ENCODE measurements at regions not wholly inside any gene's neighbourhood (a gene's known extent, or its start where the extent isn't known, plus 50 kb on each side); places are given as distances from the start of the nearest gene placed in this dataset.
"Not testable (repeated sequence)": the region's sequence is repeated elsewhere in the genome, so short reads cannot be mapped to it uniquely, and the experiment has no call there.

GRCh38 chr17:13416748-13417363 is 184.9 kb downstream of the HS3ST3A1 start:
- no peak for TF ChIP-seq POLR2A (IDR thresholded peaks at IDR 0.05; ENCODE audit: low read depth, low read length)
- FAIRE-seq (no peak), DNase-seq (ENCODE audit: insufficient read length, low spot score) (no peak)

DNA sequence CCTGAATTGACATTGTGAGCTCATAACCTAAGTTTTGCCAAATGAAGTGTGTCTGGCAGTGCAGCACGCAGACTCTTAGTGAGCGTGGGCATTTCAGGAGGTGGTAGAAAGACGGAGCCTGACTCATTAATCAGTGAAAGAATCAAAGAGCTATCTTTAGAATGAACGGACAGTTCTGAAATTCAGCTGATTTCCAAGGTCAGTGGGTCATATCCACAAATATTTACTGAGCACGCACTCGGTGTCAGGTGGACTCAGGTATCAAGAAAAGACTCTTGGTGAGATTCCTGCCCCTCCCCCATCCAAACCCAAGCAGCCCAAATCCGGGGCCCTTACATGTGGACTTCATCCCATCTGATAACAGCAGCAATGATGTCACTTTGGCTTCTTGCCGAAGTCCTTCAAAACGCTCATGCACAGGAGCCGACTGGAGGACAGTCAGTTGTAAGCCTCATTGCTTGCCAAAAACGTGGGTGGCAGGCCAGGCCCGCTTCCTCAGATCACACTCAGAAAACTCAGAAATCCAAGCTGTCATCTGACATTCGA is 185.8 kb downstream of the HS3ST3A1 start:
- no peak for FAIRE-seq
- no peak for TF ChIP-seq POLR2A (IDR thresholded peaks at IDR 0.05; ENCODE audit: low read depth, low read length)
- DNase-seq (ENCODE audit: insufficient read length, low spot score) = peak; percentile 19

DNA sequence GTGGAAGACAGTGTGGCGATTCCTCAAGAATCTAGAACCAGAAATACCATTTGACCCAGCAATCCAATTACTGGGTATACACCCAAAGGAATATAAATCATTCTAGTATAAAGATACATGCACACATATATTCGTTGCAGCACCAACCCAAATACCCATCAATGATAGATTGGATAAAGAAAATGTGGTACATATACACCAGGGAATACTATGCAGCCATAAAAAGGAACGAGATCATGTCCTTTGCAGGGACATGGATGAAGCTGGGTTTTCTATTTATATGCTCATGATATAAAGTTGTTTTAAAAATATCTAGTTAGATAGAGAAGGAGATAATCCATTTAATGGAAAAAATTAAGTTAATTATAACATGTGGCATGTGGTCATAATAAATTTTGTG is 186.5 kb downstream of the HS3ST3A1 start:
- DNase-seq (ENCODE audit: insufficient read length, low spot score); FAIRE-seq: not testable (repeated sequence)

DNA sequence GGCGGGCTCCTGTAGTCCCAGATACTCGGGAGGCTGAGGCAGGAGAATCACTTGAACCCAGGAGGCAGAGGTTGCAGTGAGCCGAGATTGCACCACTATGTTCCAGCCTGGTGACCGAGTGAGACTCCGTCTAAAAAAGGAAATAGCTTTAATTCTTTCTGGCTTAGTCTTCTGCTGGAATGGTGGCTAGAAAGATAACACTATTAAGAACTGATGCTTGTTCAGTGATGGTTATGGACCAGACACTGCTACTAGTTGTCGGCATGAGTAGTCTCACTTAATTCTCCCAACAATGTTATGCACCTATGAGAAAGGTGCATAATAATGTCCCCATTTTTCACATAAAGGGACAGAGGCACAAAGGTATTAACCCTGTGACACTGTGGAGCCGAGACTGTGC is 188.7 kb downstream of the HS3ST3A1 start:
- FAIRE-seq (no peak), DNase-seq (ENCODE audit: insufficient read length, low spot score) (no peak)
- TF ChIP-seq POLR2A (IDR thresholded peaks at IDR 0.05; ENCODE audit: low read depth, low read length) = no peak

DNA sequence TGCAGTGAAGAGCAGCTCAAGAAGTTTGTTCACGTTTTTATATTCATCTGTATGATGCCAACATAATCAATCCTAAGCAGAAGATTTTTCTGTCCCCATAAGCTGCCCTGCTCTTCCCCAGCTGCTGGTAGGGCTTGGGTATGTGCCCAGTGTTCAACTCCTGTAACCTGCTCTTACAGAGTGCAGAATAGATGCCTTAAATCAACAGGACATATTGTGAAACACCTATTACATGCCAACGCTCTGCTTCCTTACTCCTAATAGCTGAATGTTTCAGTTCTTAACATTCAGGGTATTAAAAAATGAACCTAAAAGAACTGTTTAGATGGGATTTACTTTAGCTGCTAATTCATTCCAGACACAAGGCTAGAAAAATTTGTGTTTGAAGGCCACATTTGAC is 190.9 kb downstream of the HS3ST3A1 start:
- FAIRE-seq (no peak), DNase-seq (ENCODE audit: insufficient read length, low spot score) (no peak)
- TF ChIP-seq POLR2A (IDR thresholded peaks at IDR 0.05; ENCODE audit: low read depth, low read length) = no peak

- DNase-seq (ENCODE audit: insufficient read length, low spot score) = no peak
- no peak for TF ChIP-seq POLR2A (IDR thresholded peaks at IDR 0.05; ENCODE audit: low read depth, low read length)
- FAIRE-seq = no peak
Measured at GRCh38 chr17:13410214-13410613, 191.5 kb downstream of the HS3ST3A1 start.

DNA sequence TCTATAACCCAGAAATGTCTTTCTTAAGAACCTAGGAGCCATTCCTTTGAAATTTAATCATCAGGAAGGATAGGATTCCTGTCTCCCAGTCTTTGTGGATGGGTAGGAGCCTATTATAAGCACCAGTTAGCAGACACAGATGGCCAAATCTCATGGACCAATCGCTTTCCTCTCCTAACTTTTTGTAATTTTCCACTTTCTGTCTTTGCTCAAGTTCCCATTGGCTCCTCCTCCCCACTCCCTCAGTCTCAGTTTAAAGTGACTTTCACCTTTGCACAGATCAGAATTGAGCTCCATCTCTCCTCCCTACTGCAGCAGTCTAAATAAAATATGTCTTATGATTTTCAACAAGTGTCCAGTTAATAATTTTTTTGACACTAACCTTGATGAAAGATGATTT is 192.3 kb downstream of the HS3ST3A1 start:
- DNase-seq (ENCODE audit: insufficient read length, low spot score) (no peak), FAIRE-seq (no peak)
- no peak for TF ChIP-seq POLR2A (IDR thresholded peaks at IDR 0.05; ENCODE audit: low read depth, low read length)

DNA sequence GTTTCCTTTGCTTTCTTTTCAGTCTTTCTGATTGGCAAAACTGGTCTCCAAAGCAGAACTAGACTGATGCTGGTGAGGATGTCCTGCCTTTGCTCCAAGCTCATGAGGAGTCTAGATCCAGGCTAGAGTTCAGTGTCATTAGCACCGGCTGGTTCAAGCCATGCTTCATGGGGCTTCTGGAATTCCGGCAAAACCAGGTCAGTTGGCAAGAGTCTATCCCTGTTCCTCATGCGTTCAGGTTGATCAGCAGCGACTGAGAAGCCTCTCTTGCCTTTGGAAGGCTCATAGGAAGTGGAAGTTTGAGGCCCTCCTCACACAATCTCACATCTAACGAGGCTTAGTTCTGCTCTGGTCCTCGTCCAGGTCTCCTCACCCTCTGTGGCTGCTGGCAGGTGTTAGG is 194.3 kb downstream of the HS3ST3A1 start:
- no peak for TF ChIP-seq POLR2A (IDR thresholded peaks at IDR 0.05; ENCODE audit: low read depth, low read length)
- DNase-seq (ENCODE audit: insufficient read length, low spot score) = no peak
- no peak for FAIRE-seq

DNA sequence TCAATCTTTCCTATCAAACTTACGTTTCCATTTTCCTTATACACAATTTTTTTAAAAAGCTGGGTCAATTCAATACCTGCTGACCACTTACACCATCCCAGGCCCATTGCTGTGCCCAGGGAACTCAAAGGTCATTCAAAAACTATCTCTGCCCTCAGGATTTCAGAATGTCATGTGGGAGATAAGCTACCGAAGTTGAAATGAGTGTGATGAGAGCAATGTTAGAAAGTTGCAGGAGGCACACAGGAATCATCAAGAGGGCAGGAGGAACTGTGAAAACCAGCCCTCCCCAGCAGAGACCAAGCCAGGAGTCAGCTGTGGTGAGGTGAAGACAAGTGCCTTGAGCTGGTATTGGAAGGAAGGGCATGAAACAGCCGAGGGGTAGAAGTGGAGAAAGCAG is 195.9 kb downstream of the HS3ST3A1 start:
- FAIRE-seq (no peak), DNase-seq (ENCODE audit: insufficient read length, low spot score) (no peak)
- TF ChIP-seq POLR2A (IDR thresholded peaks at IDR 0.05; ENCODE audit: low read depth, low read length) = no peak

- TF ChIP-seq POLR2A (IDR thresholded peaks at IDR 0.05; ENCODE audit: low read depth, low read length) = no peak
- FAIRE-seq = no peak
- no peak for DNase-seq (ENCODE audit: insufficient read length, low spot score)
Measured at GRCh38 chr17:13405080-13405479, 196.6 kb downstream of the HS3ST3A1 start.

DNA sequence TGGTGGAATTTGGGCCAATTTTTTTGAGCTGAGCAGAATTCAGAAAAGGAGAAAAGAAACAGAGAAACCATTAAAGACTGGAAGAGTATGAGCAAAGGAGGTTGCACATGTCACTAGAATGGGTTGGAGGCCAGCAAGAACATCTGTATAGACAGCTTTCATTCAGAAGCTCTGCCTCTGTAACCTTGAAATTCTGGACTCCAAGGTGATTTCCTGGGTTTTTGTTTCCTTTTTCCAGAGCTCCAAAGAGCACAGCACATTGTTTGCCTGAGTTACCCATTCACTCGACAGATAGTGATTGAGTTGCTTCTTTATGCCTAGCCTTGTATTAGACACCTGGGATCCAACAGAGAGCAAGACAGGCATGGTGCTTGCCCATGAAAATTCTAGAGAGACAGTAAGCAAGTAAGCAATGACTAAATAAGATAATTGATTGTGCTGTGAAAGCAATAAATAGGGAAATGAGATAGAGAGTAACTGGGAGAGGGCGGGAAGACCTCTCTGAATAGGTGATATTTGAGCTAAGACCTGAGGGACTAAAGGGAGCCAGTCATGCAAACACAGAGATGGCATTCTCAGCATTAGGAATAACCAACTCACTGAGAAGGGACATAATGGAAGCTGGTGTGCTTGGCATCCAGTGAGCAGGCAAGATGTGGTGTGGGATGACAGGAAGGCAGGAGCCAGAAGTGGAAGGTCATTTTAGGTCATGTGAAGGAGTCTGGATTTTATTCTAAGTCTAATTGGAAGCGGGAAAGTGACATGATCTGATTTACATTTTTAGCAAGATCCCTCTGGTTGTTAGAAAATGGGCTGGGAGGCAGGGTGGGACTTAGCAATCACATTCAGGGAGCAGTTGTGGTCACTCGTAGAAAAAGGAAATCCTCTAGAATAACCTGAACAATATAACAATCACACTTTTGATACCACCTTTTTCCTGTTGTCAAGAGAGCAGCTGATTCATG is 197.5 kb downstream of the HS3ST3A1 start:
- FAIRE-seq (no peak), DNase-seq (ENCODE audit: insufficient read length, low spot score) (no peak)
- no peak for TF ChIP-seq POLR2A (IDR thresholded peaks at IDR 0.05; ENCODE audit: low read depth, low read length)

GRCh38 chr17:13400491-13400890 is 201.2 kb downstream of the HS3ST3A1 start:
- no peak for DNase-seq (ENCODE audit: insufficient read length, low spot score)
- FAIRE-seq = no peak
- no peak for TF ChIP-seq POLR2A (IDR thresholded peaks at IDR 0.05; ENCODE audit: low read depth, low read length)

DNA sequence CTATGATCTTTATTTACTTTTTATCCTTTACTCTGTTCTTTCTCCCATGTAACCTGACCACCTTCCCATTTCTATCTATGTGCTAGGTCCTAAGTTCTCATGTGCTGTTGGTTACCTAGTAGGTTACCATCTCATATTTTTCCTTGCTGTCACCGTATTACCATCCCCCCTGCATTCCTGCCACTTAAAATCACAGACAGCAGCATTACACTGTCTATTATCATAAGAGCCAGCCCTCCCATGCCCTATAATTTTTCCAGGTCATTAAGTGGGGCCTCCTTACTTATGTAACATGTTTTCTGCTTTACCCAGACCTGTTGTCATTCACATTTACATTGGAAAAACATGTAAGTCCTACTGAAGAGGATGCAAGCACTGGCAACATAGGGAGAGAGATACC is 202.9 kb downstream of the HS3ST3A1 start:
- no peak for TF ChIP-seq POLR2A (IDR thresholded peaks at IDR 0.05; ENCODE audit: low read depth, low read length)
- DNase-seq (ENCODE audit: insufficient read length, low spot score) (no peak), FAIRE-seq (no peak)

DNA sequence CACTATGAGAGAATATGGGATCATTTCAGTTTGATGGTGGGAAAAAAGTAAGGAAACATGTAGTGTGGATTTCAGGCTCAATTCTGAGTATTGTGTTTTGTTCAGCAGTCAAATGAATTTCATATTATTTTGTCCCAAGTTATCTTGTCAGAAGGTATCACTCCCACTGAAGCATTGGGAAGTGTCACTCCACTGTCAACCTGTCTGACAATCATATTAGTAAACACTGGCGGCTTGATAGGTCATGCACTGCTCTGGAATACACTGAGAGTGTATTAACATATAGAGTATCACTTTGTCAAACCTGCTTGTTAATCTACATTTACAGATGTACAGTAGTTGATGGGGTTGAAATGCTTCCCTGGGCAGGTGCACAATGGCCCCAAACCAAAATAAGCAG is 203.6 kb downstream of the HS3ST3A1 start:
- FAIRE-seq = no peak
- DNase-seq (ENCODE audit: insufficient read length, low spot score) = no peak
- no peak for TF ChIP-seq POLR2A (IDR thresholded peaks at IDR 0.05; ENCODE audit: low read depth, low read length)

- FAIRE-seq = no peak
- no peak for TF ChIP-seq POLR2A (IDR thresholded peaks at IDR 0.05; ENCODE audit: low read depth, low read length)
- DNase-seq (ENCODE audit: insufficient read length, low spot score) = no peak
Measured at GRCh38 chr17:13395862-13396261, 205.9 kb downstream of the HS3ST3A1 start.

Measured in H54 (cell line).